Panc1 (cell line): ENCODE measurements at regions not wholly inside any gene's neighbourhood (a gene's known extent, or its start where the extent isn't known, plus 50 kb on each side); places are given as distances from the start of the nearest gene placed in this dataset.
A peak's percentile ranks its signal among the peaks of the same experiment; 100 is the strongest.

Source experiments
- ATAC-seq: fragments of 200-7000 bp; cut with Tn5 transposase; 2 replicates; pipeline ENCODE4 v1.9.1; 2020; ENCODE audit warnings: mild to moderate bottlenecking, moderate library complexity
- BruUV-seq: library from RNA; stranded (reverse); fragments of 400-500 nt; replicated peaks from 2 replicates; lab custom pipeline; 2021; lab: Mats Ljungman, UMichigan
- CTCF ChIA-PET: fragments of 300-600 bp; sonication (Branson Sonifier 250); formaldehyde crosslinking; loops from one replicate; lab custom pipeline; 2022; ENCODE audit warnings: antibody characterized with exemption; lab: Charles Lee
- POLR2A ChIA-PET: fragments of 300-600 bp; sonication (Branson Sonifier 250); formaldehyde crosslinking; loops from one replicate; lab custom pipeline; 2022; ENCODE audit warnings: antibody characterized with exemption; lab: Charles Lee
- DNase-seq: peaks from one replicate; pipeline ENCODE4 v3.0.0-alpha.2; 2010; ENCODE audit warnings: low read depth, low spot score
- H3K27ac ChIP-seq: 2 replicates; pipeline ENCODE4 v1.5.1; 2011; ENCODE audit warnings: mild to moderate bottlenecking, low read length, inconsistent platforms
- H3K27me3 ChIP-seq: fragments of 200-500 bp; sonication (Bioruptor generic); 2 replicates; pipeline ENCODE4 v1.6.0; 2014; ENCODE audit warnings: low read length, inconsistent platforms; ENCODE audit not compliant: control insufficient read depth, insufficient read depth
- H3K36me3 ChIP-seq: fragments of 200-500 bp; sonication (Bioruptor generic); 2 replicates; pipeline ENCODE4 v1.5.1; 2014; ENCODE audit warnings: inconsistent platforms, mild to moderate bottlenecking, low read length, moderate library complexity; ENCODE audit not compliant: control insufficient read depth, insufficient read depth
- H3K4me1 ChIP-seq: 2 replicates; pipeline ENCODE4 v1.5.1; 2011; ENCODE audit warnings: inconsistent platforms, mild to moderate bottlenecking, low read length, moderate library complexity; ENCODE audit not compliant: control insufficient read depth, insufficient read depth
- H3K4me3 ChIP-seq, 2 experiments: 2 replicates each; pipeline ENCODE4 v1.5.1; 2011 to 2012; ENCODE audit warnings: low read depth in 2 of 2, low read length in 2 of 2, mild to moderate bottlenecking in 2 of 2, inconsistent platforms in 1 of 2, moderate library complexity in 1 of 2
- H3K9me3 ChIP-seq: fragments of 200-500 bp; sonication (Bioruptor generic); 2 replicates; pipeline ENCODE4 v1.5.1; 2014; ENCODE audit warnings: low read depth, mild to moderate bottlenecking, inconsistent platforms, low read length, moderate library complexity; ENCODE audit not compliant: control insufficient read depth, insufficient read depth
- CTCF ChIP-seq: fragments of 450-650 bp; IDR thresholded peaks from 2 replicates; pipeline ENCODE4 v1.5.1; 2017; ENCODE audit warnings: mild to moderate bottlenecking
- POLR2AphosphoS5 ChIP-seq: IDR thresholded peaks from 2 replicates; pipeline ENCODE4 v1.6.1; 2012; ENCODE audit warnings: mild to moderate bottlenecking, low read depth, low read length, moderate library complexity
- REST ChIP-seq, 2 experiments: IDR thresholded peaks; 2 replicates each; pipeline ENCODE4 v1.6.1; 2011 to 2012; ENCODE audit warnings: low read depth in 2 of 2, control low read depth in 1 of 2, low read length in 1 of 2, mild to moderate bottlenecking in 1 of 2, moderate library complexity in 1 of 2; ENCODE audit not compliant: insufficient read depth in 1 of 2
- SIN3A ChIP-seq: IDR thresholded peaks from 2 replicates; pipeline ENCODE4 v1.6.1; 2012; ENCODE audit warnings: low read depth, mild to moderate bottlenecking, low read length, moderate library complexity, borderline replicate concordance; ENCODE audit not compliant: insufficient read depth
- TCF7L2 ChIP-seq: IDR thresholded peaks from 2 replicates; pipeline ENCODE4 v1.6.1; 2011; ENCODE audit warnings: mild to moderate bottlenecking, low read depth, low read length, inconsistent platforms
- in situ Hi-C: cut with HindIII; loops from 2 replicates; pipeline ENCODE4 v1.10.0; 2016; ENCODE audit warnings: low sequenced_read_pairs, low pct_unique_long_range_greater_than_20kb
- intact Hi-C: fragments of 100-400 bp; cut with micrococcal nuclease; formaldehyde crosslinking; loops from one replicate; pipeline ENCODE4 v1.10.0; 2022; ENCODE audit not compliant: unreplicated experiment

- no peaks in the 10 kb centered on the region for H3K4me1 ChIP-seq
- no TSS peak for BruUV-seq
- no peak for DNase-seq
- H3K27ac ChIP-seq, result no peak overlapping the region
- intact Hi-C loops, result loop anchor here (5.0 kb wide), 1 partner anchor 38 kb away; no protein-coding TSS in a partner anchor
- H3K4me3 ChIP-seq, result no peak overlapping the region
- TF ChIP-seq REST (IDR thresholded peaks at IDR 0.05; ENCODE audit: insufficient read depth in 1 of 2, low read depth in 2 of 2, low read length in 1 of 2), result no peak
- TF ChIP-seq POLR2AphosphoS5, result no peak
- no peak for TF ChIP-seq CTCF
- no peak for TF ChIP-seq TCF7L2
- no peak for TF ChIP-seq SIN3A
- H3K9me3 ChIP-seq, result no peaks in the 10 kb centered on the region
- H3K36me3 ChIP-seq, result no peaks in the 10 kb centered on the region
- ChIA-PET POLR2A (no interaction called here), CTCF (no interaction called here)
- no peak for ATAC-seq
- no peaks in the 10 kb centered on the region for H3K27me3 ChIP-seq
- in situ Hi-C loops, result no loop called here
These were observed 87.5 kb upstream of the CCBE1 start for GRCh38 chr18:59784694-59785093.

GRCh38 chr18:59783138-59783537 is 85.9 kb upstream of the CCBE1 start:
- Histone ChIP-seq H3K4me3 (no peak overlapping the region), H3K36me3 (no peaks in the 10 kb centered on the region), H3K27me3 (no peaks in the 10 kb centered on the region), H3K27ac (no peak overlapping the region), H3K4me1 (no peaks in the 10 kb centered on the region), H3K9me3 (no peaks in the 10 kb centered on the region)
- BruUV-seq, result no TSS peak
- POLR2A ChIA-PET, result no interaction called here
- DNase-seq (peak; percentile 47), ATAC-seq (peak; percentile 78)
- TF ChIP-seq SIN3A, result no peak
- peak; percentile 63 for TF ChIP-seq CTCF
- intact Hi-C loops, result loop anchor here (5.0 kb wide), 1 partner anchor 39 kb away; no protein-coding TSS in a partner anchor
- in situ Hi-C loops, result no loop called here
- CTCF ChIA-PET, result interaction anchor here (0.5 to 1.0 kb wide), 2 partner anchors 41 to 62 kb away, joined by 4 read pairs; no protein-coding TSS in a partner anchor
